Mucosa of rectum (tissue), 2 donors: ENCODE measurements at regions not wholly inside any gene's neighbourhood (a gene's known extent, or its start where the extent isn't known, plus 50 kb on each side); places are given as distances from the start of the nearest gene placed in this dataset.
"Not testable (repeated sequence)": the region's sequence is repeated elsewhere in the genome, so short reads cannot be mapped to it uniquely, and the experiment has no call there.

Source experiments
- H3K27ac ChIP-seq, 2 donors: one replicate each; pipeline ENCODE4 v1.7.0; 2013; ENCODE audit warnings: inconsistent platforms in 2 of 2, low read depth in 2 of 2, low read length in 2 of 2
- H3K27me3 ChIP-seq, 2 donors: one replicate each; pipeline ENCODE4 v1.7.0; 2013; ENCODE audit warnings: low read length in 2 of 2; ENCODE audit not compliant: control insufficient read depth in 2 of 2, insufficient read depth in 2 of 2
- H3K36me3 ChIP-seq, 2 donors: one replicate each; pipeline ENCODE4 v1.7.0; 2013; ENCODE audit warnings: low read length in 2 of 2; ENCODE audit not compliant: control insufficient read depth in 2 of 2, insufficient read depth in 2 of 2
- H3K4me1 ChIP-seq, 2 donors: one replicate each; pipeline ENCODE4 v1.7.0; 2013; ENCODE audit warnings: low read length in 2 of 2, mild to moderate bottlenecking in 1 of 2; ENCODE audit not compliant: control insufficient read depth in 2 of 2, insufficient read depth in 2 of 2
- H3K4me3 ChIP-seq, 2 donors: one replicate each; pipeline ENCODE4 v1.7.0; 2013; ENCODE audit warnings: low read length in 2 of 2
- H3K9ac ChIP-seq, 2 donors: one replicate each; pipeline ENCODE4 v1.7.0; 2013; ENCODE audit warnings: low read length in 2 of 2, low read depth in 1 of 2, mild to moderate bottlenecking in 1 of 2
- H3K9me3 ChIP-seq, 2 donors: one replicate each; pipeline ENCODE4 v1.7.0; 2013; ENCODE audit warnings: low read length in 2 of 2; ENCODE audit not compliant: control insufficient read depth in 2 of 2
- donor health status: healthy.
- donor health status: Normal muscosa, but diverticular disease.

DNA sequence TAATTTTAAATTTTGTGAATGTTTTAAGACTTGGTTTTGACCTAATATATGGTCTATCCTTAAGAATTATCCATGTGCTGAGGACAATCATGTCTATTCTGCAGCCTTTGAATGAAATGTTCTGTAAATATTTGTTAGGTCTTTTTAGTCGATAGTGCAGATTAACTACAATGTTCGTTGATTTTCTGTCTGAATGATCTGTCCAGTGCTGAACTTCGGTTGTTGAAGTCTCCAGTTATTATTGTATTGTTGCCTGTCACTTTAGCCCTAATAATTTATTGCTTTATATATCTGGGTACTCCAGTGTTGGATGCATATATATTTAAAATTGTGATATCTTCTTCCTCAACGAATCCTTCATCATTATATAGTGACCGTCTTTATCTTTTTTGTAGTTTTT is 218.3 kb upstream of the ZC4H2 start:
- Histone ChIP-seq H3K9me3 (no peaks in the 10 kb centered on the region), H3K27ac (no peak overlapping the region), H3K36me3 (no peaks in the 10 kb centered on the region), H3K27me3 (no peaks in the 10 kb centered on the region), H3K4me1 (peaks cover 8 to 15% of the 10 kb centered on the region in 2 donors), H3K9ac (no peak overlapping the region), H3K4me3 (no peak overlapping the region)

DNA sequence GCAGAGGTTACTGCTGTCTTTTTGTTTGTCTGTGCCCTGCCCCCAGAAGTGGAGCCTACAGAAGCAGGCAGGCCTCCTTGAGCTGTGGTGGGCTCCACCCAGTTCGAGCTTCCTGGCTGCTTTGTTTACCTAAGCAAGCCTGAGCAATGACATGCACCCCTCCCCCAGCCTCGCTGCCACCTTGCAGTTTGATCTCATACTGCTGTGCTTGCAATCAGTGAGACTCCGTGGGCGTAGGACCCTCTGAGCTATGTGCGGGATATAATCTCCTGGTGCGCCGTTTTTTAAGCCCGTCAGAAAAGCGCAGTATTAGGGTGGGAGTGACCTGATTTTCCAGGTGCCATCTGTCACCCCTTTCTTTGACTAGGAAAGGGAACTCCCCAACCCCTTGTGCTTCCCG is 187.1 kb upstream of the ZC4H2 start:
- not testable (repeated sequence) for H3K27me3 ChIP-seq, H3K4me1 ChIP-seq

DNA sequence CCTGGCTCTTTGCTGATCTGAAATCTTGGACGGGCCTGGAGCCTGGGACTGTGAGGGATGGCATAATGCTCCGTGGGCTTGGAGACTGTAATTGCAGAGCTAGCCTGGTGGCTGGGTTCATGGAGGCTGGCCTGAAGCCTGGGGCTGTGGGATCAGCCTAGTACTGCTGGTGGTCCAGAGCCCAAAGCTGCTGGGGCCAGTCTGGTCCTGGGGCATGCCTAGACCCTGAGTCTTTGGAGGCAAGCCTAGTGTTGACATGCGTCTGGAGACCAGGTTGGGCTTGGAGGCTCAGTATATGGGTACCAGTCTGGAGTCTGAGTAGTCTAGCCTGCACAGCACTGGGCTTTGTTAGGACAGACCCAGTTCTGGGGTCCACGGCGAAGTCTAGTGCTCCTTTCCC is 172.0 kb upstream of the ZC4H2 start:
- Histone ChIP-seq H3K9ac (no peak overlapping the region), H3K9me3 (peaks cover 0 to 2% of the 10 kb centered on the region in 2 donors), H3K27me3 (no peaks in the 10 kb centered on the region), H3K4me1 (no peaks in the 10 kb centered on the region), H3K36me3 (peaks cover 0 to 2% of the 10 kb centered on the region in 2 donors), H3K4me3 (no peak overlapping the region), H3K27ac (no peak overlapping the region)

More for the DNA sequence above, 187.1 kb upstream of the ZC4H2 start:
- not testable (repeated sequence) for H3K4me3 ChIP-seq, H3K36me3 ChIP-seq, H3K27ac ChIP-seq, H3K9ac ChIP-seq, H3K9me3 ChIP-seq

DNA sequence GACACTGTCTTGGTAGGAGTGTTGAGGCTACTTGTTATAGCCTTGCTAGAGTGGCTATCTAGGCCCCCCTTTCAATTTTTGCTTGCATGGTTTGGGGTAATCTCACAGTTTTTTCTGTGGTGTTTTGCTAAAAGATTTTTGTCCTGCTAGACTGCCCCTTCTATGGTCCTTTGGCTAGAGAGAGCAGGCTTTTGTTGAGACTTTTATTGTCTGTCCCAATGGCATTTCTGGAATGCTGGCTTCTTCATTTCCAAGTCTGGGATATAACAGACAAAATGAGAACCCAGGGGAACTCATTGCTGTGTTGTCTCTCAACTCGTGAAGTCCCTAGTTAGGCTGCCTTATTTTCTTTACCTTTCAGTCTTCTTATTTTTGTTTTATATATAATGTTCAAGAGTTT is 160.2 kb upstream of the ZC4H2 start:
- Histone ChIP-seq H3K9me3 (peaks cover 0 to under 1% of the 10 kb centered on the region in 2 donors), H3K27me3 (no peaks in the 10 kb centered on the region), H3K4me1 (no peaks in the 10 kb centered on the region), H3K27ac (no peak overlapping the region), H3K9ac (no peak overlapping the region), H3K36me3 (no peaks in the 10 kb centered on the region), H3K4me3 (no peak overlapping the region)

DNA sequence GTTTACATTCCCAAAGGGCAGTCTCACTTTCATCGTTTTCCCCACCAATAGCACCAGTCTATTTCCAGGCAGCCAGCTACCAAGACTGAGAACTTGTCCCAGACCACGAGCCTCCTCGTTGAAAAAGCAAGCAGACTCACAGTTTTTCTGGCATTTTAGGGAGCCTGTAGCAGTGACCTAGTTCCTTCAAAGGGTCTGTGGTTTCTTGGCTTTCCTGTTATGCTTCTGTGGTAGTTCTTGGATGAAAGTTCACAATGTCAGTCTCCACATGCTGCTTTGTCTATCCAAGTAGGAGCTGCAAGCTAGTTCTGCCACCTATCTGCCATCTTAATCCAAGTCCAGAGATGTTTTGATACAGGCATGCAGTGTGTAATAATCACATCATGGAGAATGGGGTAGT is 151.6 kb upstream of the ZC4H2 start:
- Histone ChIP-seq H3K4me1 (no peaks in the 10 kb centered on the region), H3K9ac (no peak overlapping the region), H3K27ac (no peak overlapping the region), H3K9me3 (peaks cover 5 to 10% of the 10 kb centered on the region in 2 donors), H3K27me3 (no peaks in the 10 kb centered on the region), H3K36me3 (no peaks in the 10 kb centered on the region), H3K4me3 (no peak overlapping the region)

DNA sequence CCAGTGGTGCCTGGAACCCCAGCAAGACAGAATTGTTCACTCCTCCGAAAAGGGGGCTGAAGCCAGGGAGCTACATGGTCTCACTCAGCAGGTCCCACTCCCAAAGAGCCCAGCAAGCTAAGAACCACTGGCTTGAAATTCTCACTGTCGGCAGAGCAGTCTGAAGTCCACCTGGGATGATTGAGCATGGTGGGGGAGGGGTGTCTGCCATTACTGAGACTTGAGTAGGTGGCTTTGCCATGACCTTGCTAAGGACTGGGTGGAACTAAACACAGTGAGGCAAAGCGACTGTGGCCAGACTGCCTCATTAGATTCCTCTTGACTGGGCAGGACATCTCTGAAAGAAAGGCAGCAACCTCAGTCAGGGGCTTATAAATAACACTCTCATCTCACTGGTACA is 122.6 kb upstream of the ZC4H2 start:
- H3K4me1 ChIP-seq, result no peaks in the 10 kb centered on the region
- no peak overlapping the region for H3K27ac ChIP-seq
- no peak overlapping the region for H3K9ac ChIP-seq
- peaks cover 2 to 3% of the 10 kb centered on the region in 2 donors for H3K9me3 ChIP-seq
- no peak overlapping the region for H3K4me3 ChIP-seq
- no peaks in the 10 kb centered on the region for H3K36me3 ChIP-seq
- peaks cover 0 to 2% of the 10 kb centered on the region in 2 donors for H3K27me3 ChIP-seq

DNA sequence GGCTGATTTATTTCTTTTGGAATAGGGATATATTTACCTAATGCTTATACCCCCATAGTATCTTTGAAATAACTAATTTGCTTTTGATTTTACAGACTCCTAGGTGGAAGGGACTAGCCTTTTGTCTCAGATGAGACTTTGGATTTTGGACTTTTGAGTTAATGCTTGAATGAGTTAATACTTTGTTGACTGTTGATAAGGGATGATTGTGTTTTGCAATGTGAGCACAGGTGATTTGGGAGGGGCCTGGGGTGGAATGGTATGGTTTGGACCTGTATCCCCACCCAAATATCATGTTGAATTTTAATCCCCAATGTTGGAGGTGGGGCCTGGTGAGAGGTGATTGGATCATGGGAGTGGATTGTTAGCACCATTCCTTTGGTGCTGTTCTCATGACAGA is 117.4 kb upstream of the ZC4H2 start:
- no peaks in the 10 kb centered on the region for H3K4me1 ChIP-seq
- H3K27ac ChIP-seq, result no peak overlapping the region

DNA sequence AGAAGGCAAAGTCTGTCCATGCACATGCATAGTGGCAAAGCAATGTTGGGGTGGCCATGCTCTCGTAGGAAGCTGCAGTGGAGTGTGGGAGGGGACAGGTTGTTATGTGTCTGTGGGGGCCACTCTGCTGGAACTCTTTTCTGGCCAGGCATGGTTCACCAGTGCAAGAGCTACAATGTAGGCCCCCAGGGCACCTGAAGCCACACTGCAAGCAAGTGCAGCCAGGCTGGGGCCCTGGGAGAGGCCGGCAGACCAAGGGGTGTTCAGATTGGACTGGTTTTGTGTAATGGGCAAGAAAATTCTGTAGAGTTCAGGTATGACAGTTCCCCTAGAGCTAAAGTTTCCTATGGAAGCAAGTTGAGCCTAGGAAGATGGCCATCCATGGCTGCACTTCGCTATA is 97.0 kb upstream of the ZC4H2 start:
- Histone ChIP-seq H3K27me3 (no peaks in the 10 kb centered on the region), H3K4me3 (no peak overlapping the region), H3K4me1 (no peaks in the 10 kb centered on the region), H3K27ac (no peak overlapping the region), H3K9me3 (no peaks in the 10 kb centered on the region), H3K9ac (no peak overlapping the region), H3K36me3 (no peaks in the 10 kb centered on the region)

More for the DNA sequence above, 117.4 kb upstream of the ZC4H2 start:
- no peak overlapping the region for H3K9ac ChIP-seq
- H3K36me3 ChIP-seq, result no peaks in the 10 kb centered on the region
- peaks cover 2 to 7% of the 10 kb centered on the region in 2 donors for H3K9me3 ChIP-seq
- H3K4me3 ChIP-seq, result no peak overlapping the region
- peaks cover 0 to 2% of the 10 kb centered on the region in 2 donors for H3K27me3 ChIP-seq

DNA sequence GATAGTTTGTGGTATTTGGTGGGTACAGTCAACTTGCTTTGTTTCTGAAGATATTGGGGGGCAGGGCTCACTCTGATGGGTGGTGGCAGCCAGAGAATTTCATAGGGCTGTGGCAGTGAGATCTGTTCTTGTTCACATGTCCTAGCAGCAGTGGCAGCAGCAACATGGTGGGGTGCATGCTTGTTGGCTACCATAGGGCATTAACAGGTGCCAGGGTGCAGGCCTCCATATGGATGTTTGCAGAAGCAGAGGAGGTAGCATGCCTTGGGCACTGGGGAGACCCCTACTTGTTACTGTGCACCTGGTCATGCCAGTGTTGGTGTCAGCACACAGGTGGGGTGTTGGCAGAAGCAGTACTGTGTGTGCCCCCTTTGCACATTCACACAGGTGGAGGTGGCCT is 96.3 kb upstream of the ZC4H2 start:
- no peak overlapping the region for H3K4me3 ChIP-seq
- H3K9ac ChIP-seq, result no peak overlapping the region
- no peak overlapping the region for H3K27ac ChIP-seq
- H3K4me1 ChIP-seq, result no peaks in the 10 kb centered on the region
- H3K9me3 ChIP-seq, result no peaks in the 10 kb centered on the region
- no peaks in the 10 kb centered on the region for H3K36me3 ChIP-seq
- H3K27me3 ChIP-seq, result no peaks in the 10 kb centered on the region

DNA sequence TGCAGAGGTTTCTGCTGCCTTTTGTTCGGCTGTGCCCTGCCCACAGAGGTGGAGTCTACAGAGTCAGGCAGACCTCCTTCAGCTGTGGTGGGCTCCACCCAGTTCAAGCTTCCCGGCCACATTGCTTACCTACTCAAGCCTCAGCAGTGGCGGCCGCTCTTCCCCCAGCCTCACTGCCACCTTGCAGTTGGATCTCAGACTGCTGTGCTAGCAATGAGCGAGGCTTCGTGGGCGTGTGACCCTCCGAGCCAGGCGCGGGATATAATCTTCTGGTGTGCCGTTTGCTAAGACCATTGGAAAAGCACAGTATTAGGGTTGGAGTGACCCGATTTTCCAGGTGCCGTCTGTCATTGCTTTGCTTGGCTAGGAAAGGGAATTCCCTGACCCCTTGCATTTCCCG is 82.4 kb upstream of the ZC4H2 start:
- H3K9ac ChIP-seq, H3K27ac ChIP-seq, H3K4me1 ChIP-seq, H3K36me3 ChIP-seq, H3K9me3 ChIP-seq, H3K27me3 ChIP-seq, H3K4me3 ChIP-seq: not testable (repeated sequence)

DNA sequence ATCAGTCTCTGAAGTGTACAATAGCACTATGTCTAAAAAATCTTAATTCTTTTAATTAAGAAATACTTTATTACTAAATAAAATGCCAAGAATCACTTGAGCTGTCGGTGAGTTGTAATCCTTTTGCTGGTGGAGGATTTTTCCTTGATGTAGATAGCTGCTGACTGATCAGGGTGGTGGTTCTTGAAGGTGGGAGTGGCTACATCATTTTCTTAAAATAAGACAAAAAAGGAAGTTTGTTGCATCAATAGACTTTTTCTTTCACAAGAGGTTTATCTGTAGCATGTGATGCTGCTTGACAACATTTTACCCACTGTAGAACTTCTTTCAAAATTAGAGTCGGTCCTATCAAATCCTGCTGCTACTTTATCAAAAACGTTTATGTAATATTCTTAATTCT is 68.8 kb upstream of the ZC4H2 start:
- H3K36me3 ChIP-seq, result no peaks in the 10 kb centered on the region
- no peaks in the 10 kb centered on the region for H3K27me3 ChIP-seq
- H3K27ac ChIP-seq, result no peak overlapping the region
- no peaks in the 10 kb centered on the region for H3K4me1 ChIP-seq
- no peak overlapping the region for H3K9ac ChIP-seq
- H3K4me3 ChIP-seq, result no peak overlapping the region
- H3K9me3 ChIP-seq, result peaks cover 0 to 4% of the 10 kb centered on the region in 2 donors
